HG03060 (cell line): ENCODE measurements at regions not wholly inside any gene's neighbourhood (a gene's known extent, or its start where the extent isn't known, plus 50 kb on each side); places are given as distances from the start of the nearest gene placed in this dataset.
A peak's percentile ranks its signal among the peaks of the same experiment; 100 is the strongest.

Experiments
- ATAC-seq: cut with Tn5 transposase; IDR thresholded peaks from one replicate; pipeline ENCODE4 v1.9.1; 2021; ENCODE audit warnings: low read depth, moderate number of reproducible peaks; ENCODE audit not compliant: unreplicated experiment

GRCh38 chr2:16615687-16616615 lies 49.7 kb downstream of the CYRIA start:
- no peak for ATAC-seq

- ATAC-seq, result no peak
Observed at GRCh38 chr2:16615246-16615645, 50.4 kb downstream of the CYRIA start.

GRCh38 chr2:16614314-16614860 lies 51.2 kb downstream of the CYRIA start:
- no peak for ATAC-seq

- no peak for ATAC-seq
Observed at GRCh38 chr2:16613539-16614011, 52.1 kb downstream of the CYRIA start.

- no peak for ATAC-seq
Observed at GRCh38 chr2:16612490-16612889, 53.1 kb downstream of the CYRIA start.

GRCh38 chr2:16609786-16610185 lies 55.8 kb downstream of the CYRIA start:
- no peak for ATAC-seq

- peak; percentile 75 for ATAC-seq
Observed at GRCh38 chr2:16608661-16609643, 56.7 kb downstream of the CYRIA start.

GRCh38 chr2:16607301-16607700 lies 58.3 kb downstream of the CYRIA start:
- ATAC-seq, result no peak

GRCh38 chr2:16604236-16604635 lies 61.4 kb downstream of the CYRIA start:
- no peak for ATAC-seq

GRCh38 chr2:16591370-16591933 lies 74.2 kb downstream of the CYRIA start:
- no peak for ATAC-seq

GRCh38 chr2:16589465-16589864 lies 76.2 kb downstream of the CYRIA start:
- ATAC-seq, result no peak

GRCh38 chr2:16588565-16588964 lies 77.1 kb downstream of the CYRIA start:
- no peak for ATAC-seq

- ATAC-seq, result no peak
Observed at GRCh38 chr2:16587601-16588000, 78.0 kb downstream of the CYRIA start.

GRCh38 chr2:16584824-16585540 lies 80.7 kb downstream of the CYRIA start:
- no peak for ATAC-seq

- ATAC-seq, result no peak
Observed at GRCh38 chr2:16584084-16584483, 81.5 kb downstream of the CYRIA start.

GRCh38 chr2:16581241-16581640 lies 84.4 kb downstream of the CYRIA start:
- no peak for ATAC-seq

GRCh38 chr2:16578081-16578480 lies 87.6 kb downstream of the CYRIA start:
- no peak for ATAC-seq

- no peak for ATAC-seq
Observed at GRCh38 chr2:16570516-16570915, 95.1 kb downstream of the CYRIA start.

- ATAC-seq, result no peak
Observed at GRCh38 chr2:16568998-16569784, 96.4 kb downstream of the CYRIA start.
